Lung (tissue), 11 donors: ENCODE measurements at regions not wholly inside any gene's neighbourhood (a gene's known extent, or its start where the extent isn't known, plus 50 kb on each side); places are given as distances from the start of the nearest gene placed in this dataset.

ENCODE experiments used
- ATAC-seq: fragments of 200-7000 bp; cut with Tn5 transposase; one replicate; pipeline ENCODE4 v1.9.1; 2020; ENCODE audit warnings: moderate number of reproducible peaks; ENCODE audit not compliant: insufficient read depth, low FRiP score
- DNase-seq, 3 donors: peaks; one replicate each; pipeline ENCODE4 v3.0.0-alpha.2; 2013 to 2017
- H3K27ac ChIP-seq, 2 donors: one replicate each; pipeline ENCODE4 v1.5.1; 2013; ENCODE audit warnings: mild to moderate bottlenecking in 2 of 2, moderate library complexity in 2 of 2, control low read depth in 1 of 2, inconsistent platforms in 1 of 2, low read depth in 1 of 2, low read length in 1 of 2
- H3K27me3 ChIP-seq, 3 donors: one replicate each; pipeline ENCODE4 v1.5.1; 2013; ENCODE audit warnings: low read length in 2 of 3; ENCODE audit not compliant: control insufficient read depth in 3 of 3, insufficient read depth in 3 of 3
- H3K36me3 ChIP-seq, 4 donors: one replicate each; pipeline ENCODE4 v1.5.1; 2013; ENCODE audit warnings: low read length in 4 of 4, mild to moderate bottlenecking in 1 of 4, moderate library complexity in 1 of 4; ENCODE audit not compliant: control insufficient read depth in 4 of 4, insufficient read depth in 4 of 4
- H3K4me1 ChIP-seq, 5 donors: one replicate each; pipeline ENCODE4 v1.5.1; 2013; ENCODE audit warnings: low read length in 5 of 5, mild to moderate bottlenecking in 2 of 5, moderate library complexity in 1 of 5; ENCODE audit not compliant: control insufficient read depth in 5 of 5, insufficient read depth in 5 of 5
- H3K4me3 ChIP-seq: one replicate; pipeline ENCODE4 v1.5.1; 2013; ENCODE audit warnings: mild to moderate bottlenecking, control low read depth, moderate library complexity
- H3K9ac ChIP-seq, 2 donors: one replicate each; pipeline ENCODE4 v1.5.1; 2013; ENCODE audit warnings: low read length in 2 of 2, control low read depth in 1 of 2; ENCODE audit not compliant: insufficient read depth in 1 of 2
- H3K9me3 ChIP-seq, 4 donors: one replicate each; pipeline ENCODE4 v1.5.1; 2013; ENCODE audit warnings: low read length in 3 of 4, mild to moderate bottlenecking in 1 of 4, moderate library complexity in 1 of 4; ENCODE audit not compliant: control insufficient read depth in 4 of 4, insufficient read depth in 3 of 4
- CTCF ChIP-seq: IDR thresholded peaks from 2 replicates; pipeline ENCODE4 v1.5.1; 2012; ENCODE audit warnings: mild to moderate bottlenecking; ENCODE audit errors: control extremely low read depth, extremely low read depth
- WGBS, 2 donors: extraction: QIAGEN DNeasy Blood & Tissue Kit; methylation state at CpG; one replicate each; pipeline ENCODE4 v1.1.7; 2013; 5-methylcytosine and 5-hydroxymethylcytosine counted together
- donor health status: control.
- donor health status: control.
- donor health status: Bipolar disorder and iron deficiency.
- donor health status: healthy.
- donor health status: DM: yes; HTN: yes; CAD: no.

GRCh38 chr7:68770649-68771048 is 827.6 kb upstream of the AUTS2 start:
- Histone ChIP-seq H3K9ac (no peak overlapping the region), H3K36me3 (no peaks in the 10 kb centered on the region), H3K4me3 (no peak overlapping the region), H3K27ac (no peak overlapping the region), H3K27me3 (no peaks in the 10 kb centered on the region), H3K4me1 (peaks cover 0 to 6% (median 0%) of the 10 kb centered on the region in 5 donors), H3K9me3 (no peaks in the 10 kb centered on the region)
- no peak for ATAC-seq
- WGBS, 2 donors, result 24 to 41% methylated on average over 6 of the region's 6 CpGs
- no peak for TF ChIP-seq CTCF
- peak; percentile 47 to 65 (median 50) for DNase-seq

GRCh38 chr7:68776326-68776725 is 821.9 kb upstream of the AUTS2 start:
- no peak overlapping the region for H3K27ac ChIP-seq
- H3K9ac ChIP-seq, result no peak overlapping the region
- no peaks in the 10 kb centered on the region for H3K9me3 ChIP-seq
- H3K27me3 ChIP-seq, result no peaks in the 10 kb centered on the region
- DNase-seq (no peak), ATAC-seq (no peak)
- 62 to 64% methylated on average over 3 of the region's 3 CpGs for WGBS, 2 donors
- TF ChIP-seq CTCF, result no peak
- H3K36me3 ChIP-seq, result no peaks in the 10 kb centered on the region
- H3K4me1 ChIP-seq, result no peaks in the 10 kb centered on the region
- no peak overlapping the region for H3K4me3 ChIP-seq

- ATAC-seq (no peak), DNase-seq (no peak)
- no peaks in the 10 kb centered on the region for H3K4me1 ChIP-seq
- no peaks in the 10 kb centered on the region for H3K9me3 ChIP-seq
- no peak overlapping the region for H3K27ac ChIP-seq
- no peak for TF ChIP-seq CTCF
- H3K9ac ChIP-seq, result no peak overlapping the region
- WGBS, 2 donors, result 77 to 82% methylated on average over 3 of the region's 3 CpGs
- H3K36me3 ChIP-seq, result no peaks in the 10 kb centered on the region
- H3K4me3 ChIP-seq, result no peak overlapping the region
- H3K27me3 ChIP-seq, result no peaks in the 10 kb centered on the region
Measured at GRCh38 chr7:68783684-68784083, 814.6 kb upstream of the AUTS2 start.

GRCh38 chr7:68785036-68785435 is 813.2 kb upstream of the AUTS2 start:
- H3K9me3 ChIP-seq, result no peaks in the 10 kb centered on the region
- TF ChIP-seq CTCF, result no peak
- no peaks in the 10 kb centered on the region for H3K27me3 ChIP-seq
- no peak overlapping the region for H3K27ac ChIP-seq
- no peaks in the 10 kb centered on the region for H3K4me1 ChIP-seq
- DNase-seq (peak in 1 of 3 donors; percentile 4), ATAC-seq (no peak)
- no peak overlapping the region for H3K9ac ChIP-seq
- H3K4me3 ChIP-seq, result no peak overlapping the region
- no peaks in the 10 kb centered on the region for H3K36me3 ChIP-seq
- 27 to 49% methylated on average over 3 of the region's 3 CpGs for WGBS, 2 donors
